22Rv1 (cell line): ENCODE measurements at regions not wholly inside any gene's neighbourhood (a gene's known extent, or its start where the extent isn't known, plus 50 kb on each side); places are given as distances from the start of the nearest gene placed in this dataset.

Source experiments
- H3K27ac ChIP-seq: fragments of 450-650 bp; 2 replicates; pipeline ENCODE4 v1.5.1; 2017
- CTCF ChIP-seq: fragments of 450-650 bp; IDR thresholded peaks from 2 replicates; pipeline ENCODE4 v1.5.1; 2017; ENCODE audit warnings: mild to moderate bottlenecking
- ZFX ChIP-seq: fragments of 450-650 bp; IDR thresholded peaks from 2 replicates; pipeline ENCODE4 v1.6.1; 2017; ENCODE audit warnings: antibody characterized with exemption, borderline replicate concordance

- TF ChIP-seq ZFX = no peak
- TF ChIP-seq CTCF = no peak
These were observed 65.8 kb upstream of the SPHKAP start for GRCh38 chr2:228247335-228247734.

GRCh38 chr2:228245601-228246000, 64.1 kb upstream of the SPHKAP start:
- H3K27ac ChIP-seq = no peak overlapping the region
- no peak for TF ChIP-seq ZFX
- TF ChIP-seq CTCF = no peak

More at GRCh38 chr2:228247335-228247734, 65.8 kb upstream of the SPHKAP start:
- H3K27ac ChIP-seq = no peak overlapping the region

- no peak for TF ChIP-seq CTCF
- no peak for TF ChIP-seq ZFX
- H3K27ac ChIP-seq = no peak overlapping the region
These were observed 61.1 kb upstream of the SPHKAP start for GRCh38 chr2:228242591-228242990.

GRCh38 chr2:228239907-228240561, 58.5 kb upstream of the SPHKAP start:
- no peak overlapping the region for H3K27ac ChIP-seq
- TF ChIP-seq CTCF = no peak
- TF ChIP-seq ZFX = no peak

GRCh38 chr2:228239207-228239906, 57.9 kb upstream of the SPHKAP start:
- TF ChIP-seq CTCF (no peak), ZFX (no peak)
- no peak overlapping the region for H3K27ac ChIP-seq
